Calu3 (cell line): ENCODE measurements at regions not wholly inside any gene's neighbourhood (a gene's known extent, or its start where the extent isn't known, plus 50 kb on each side); places are given as distances from the start of the nearest gene placed in this dataset.

ENCODE experiments used
- BruUV-seq: library from RNA; stranded (reverse); fragments of 400-500 nt; replicated peaks from 2 replicates; lab custom pipeline; 2021; lab: Mats Ljungman, UMichigan
- CTCF ChIA-PET: fragments of 300-600 bp; sonication (Branson Sonifier 250); formaldehyde crosslinking; loops from one replicate; lab custom pipeline; 2022; ENCODE audit warnings: antibody characterized with exemption; lab: Charles Lee
- DNase-seq: peaks from one replicate; pipeline ENCODE4 v3.0.0; 2022
- H3K27ac Mint-ChIP-seq: one replicate; pipeline ENCODE4 v1.8.0; 2022; ENCODE audit warnings: mixed read lengths; ENCODE audit not compliant: unreplicated experiment
- H3K27me3 Mint-ChIP-seq: one replicate; pipeline ENCODE4 v1.8.0; 2022; ENCODE audit warnings: mixed read lengths; ENCODE audit not compliant: unreplicated experiment
- H3K36me3 Mint-ChIP-seq: one replicate; pipeline ENCODE4 v1.8.0; 2022; ENCODE audit warnings: mild to moderate bottlenecking, moderate library complexity, mixed read lengths; ENCODE audit not compliant: insufficient read depth, unreplicated experiment
- H3K4me1 Mint-ChIP-seq: one replicate; pipeline ENCODE4 v1.8.0; 2022; ENCODE audit warnings: mild to moderate bottlenecking, low read depth, mixed read lengths; ENCODE audit not compliant: unreplicated experiment
- H3K4me3 Mint-ChIP-seq: one replicate; pipeline ENCODE4 v1.8.0; 2022; ENCODE audit warnings: mild to moderate bottlenecking, low read depth, moderate library complexity, mixed read lengths; ENCODE audit not compliant: unreplicated experiment
- H3K9me3 Mint-ChIP-seq: one replicate; pipeline ENCODE4 v1.8.0; 2022; ENCODE audit warnings: low read depth, mixed read lengths; ENCODE audit not compliant: unreplicated experiment
- CTCF ChIP-seq: fragments of 200-600 bp; IDR thresholded peaks from one replicate; pipeline ENCODE4 v1.8.0; 2022; ENCODE audit warnings: antibody characterized with exemption; ENCODE audit not compliant: unreplicated experiment
- intact Hi-C: fragments of 100-400 bp; cut with micrococcal nuclease; formaldehyde crosslinking; loops from one replicate; pipeline ENCODE4 v1.10.0; 2022; ENCODE audit not compliant: unreplicated experiment

DNA sequence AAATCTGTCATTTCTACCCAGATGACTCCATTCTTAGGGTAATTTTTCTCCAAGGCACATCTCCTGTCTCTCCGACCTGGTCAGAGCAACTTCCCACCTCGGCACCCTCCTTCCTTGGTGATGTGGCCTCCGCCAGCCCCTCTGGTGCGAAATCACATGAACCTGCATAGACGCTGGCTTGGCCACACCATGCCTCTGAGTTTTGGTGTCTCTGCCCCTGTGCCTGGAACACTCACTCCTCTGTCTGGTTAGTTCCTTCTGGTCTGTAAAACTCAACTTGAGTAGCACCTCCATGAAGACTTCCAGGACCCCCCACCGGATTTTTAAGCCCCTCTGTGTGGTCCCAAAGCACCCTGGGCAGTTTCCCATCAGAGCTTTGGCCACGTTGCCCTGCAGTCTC is 83.2 kb upstream of the OTOS start:
- no peak for TF ChIP-seq CTCF
- Mint-ChIP-seq H3K4me1 (no peaks in the 10 kb centered on the region), H3K4me3 (no peak overlapping the region), H3K36me3 (no peaks in the 10 kb centered on the region), H3K27me3 (peaks cover 73% of the 10 kb centered on the region), H3K27ac (no peak overlapping the region), H3K9me3 (peaks cover 4% of the 10 kb centered on the region)
- intact Hi-C loops, result no loop called here
- CTCF ChIA-PET, result no interaction called here
- DNase-seq, result no peak
- no TSS peak for BruUV-seq

- intact Hi-C loops, result no loop called here
- H3K27me3 Mint-ChIP-seq, result peaks cover 64% of the 10 kb centered on the region
- H3K4me3 Mint-ChIP-seq, result no peak overlapping the region
- CTCF ChIA-PET, result interaction anchor here (1.0 kb wide), 1 partner anchor 20 kb away, joined by 3 read pairs; no protein-coding TSS in a partner anchor
- H3K9me3 Mint-ChIP-seq, result peaks cover 4% of the 10 kb centered on the region
- no peak overlapping the region for H3K27ac Mint-ChIP-seq
- no peak for TF ChIP-seq CTCF
- no peak for DNase-seq
- peaks cover 10% of the 10 kb centered on the region for H3K4me1 Mint-ChIP-seq
- BruUV-seq, result no TSS peak
- peaks cover 2% of the 10 kb centered on the region for H3K36me3 Mint-ChIP-seq
Measured at GRCh38 chr2:240224676-240225075, 84.2 kb upstream of the OTOS start.

DNA sequence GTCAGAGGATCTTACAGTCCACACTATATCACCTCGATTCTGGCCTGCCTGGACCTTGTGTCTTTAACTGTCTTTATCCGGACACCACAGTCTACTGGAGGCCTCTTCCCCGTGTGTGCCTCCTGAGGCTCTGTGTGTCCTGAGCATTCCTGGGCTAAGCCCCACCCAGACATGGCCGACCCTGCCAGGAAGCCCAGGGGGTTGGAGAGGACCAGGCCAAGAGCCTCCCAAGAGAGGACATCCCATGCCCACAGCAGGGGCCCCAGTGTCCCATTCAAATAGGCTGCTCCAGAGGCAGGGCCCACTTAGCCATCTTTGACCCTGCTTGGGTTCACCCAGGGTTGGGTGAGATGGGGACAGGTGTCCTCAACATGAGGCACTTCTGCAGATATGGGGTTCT is 84.7 kb upstream of the OTOS start:
- BruUV-seq, result no TSS peak
- CTCF ChIA-PET, result interaction anchor here (1.0 kb wide), 1 partner anchor 20 kb away, joined by 3 read pairs; no protein-coding TSS in a partner anchor
- Mint-ChIP-seq H3K9me3 (peaks cover 4% of the 10 kb centered on the region), H3K4me3 (no peak overlapping the region), H3K36me3 (peaks cover 6% of the 10 kb centered on the region), H3K27ac (no peak overlapping the region), H3K27me3 (peaks cover 61% of the 10 kb centered on the region), H3K4me1 (peaks cover 14% of the 10 kb centered on the region)
- intact Hi-C loops, result no loop called here
- no peak for DNase-seq
- no peak for TF ChIP-seq CTCF

DNA sequence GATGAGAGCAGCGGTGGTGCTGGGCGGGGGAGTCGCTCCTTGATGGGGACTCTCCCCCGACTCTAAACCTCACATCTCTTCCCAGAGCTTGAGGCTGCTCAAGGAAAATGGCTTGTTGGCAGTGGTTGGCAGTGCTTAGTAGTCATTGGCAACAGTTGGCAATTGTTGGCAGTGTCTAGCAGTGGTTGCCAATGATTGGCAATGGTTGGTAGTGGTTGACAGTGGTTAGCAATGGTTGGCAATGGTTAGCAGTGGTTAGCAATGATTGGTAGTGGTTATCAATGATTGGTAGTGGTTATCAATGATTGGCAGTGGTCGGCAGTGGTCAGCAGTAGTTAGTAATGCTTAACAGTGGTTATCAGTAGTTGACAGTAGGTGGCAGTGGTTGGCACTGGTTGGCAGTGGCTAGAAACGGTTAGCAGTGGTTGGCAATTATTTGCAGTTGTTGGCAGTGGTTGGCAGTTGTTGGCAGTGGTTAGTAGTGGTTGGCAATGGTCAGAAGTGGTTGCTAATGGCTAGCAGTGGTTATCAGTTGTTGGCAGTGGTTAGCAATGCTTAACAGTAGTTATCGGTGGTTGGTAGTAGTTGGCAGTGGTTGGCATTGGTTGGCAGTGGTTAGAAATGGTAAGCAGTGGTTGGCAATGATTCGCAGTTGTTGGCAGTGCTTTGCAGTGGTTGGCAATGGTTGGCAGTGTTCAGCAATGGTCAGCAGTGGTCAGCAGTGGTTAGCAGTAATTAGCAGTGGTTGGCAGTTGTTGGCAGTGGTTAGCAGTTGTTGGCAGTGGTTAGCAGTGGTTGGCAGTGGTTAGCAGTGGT is 85.4 kb upstream of the OTOS start:
- BruUV-seq, result no TSS peak
- intact Hi-C loops, result no loop called here
- peak; percentile 34 for TF ChIP-seq CTCF
- Mint-ChIP-seq H3K4me1 (peaks cover 18% of the 10 kb centered on the region), H3K27me3 (peaks cover 60% of the 10 kb centered on the region), H3K4me3 (no peak overlapping the region), H3K27ac (no peak overlapping the region), H3K9me3 (peaks cover 4% of the 10 kb centered on the region), H3K36me3 (peaks cover 6% of the 10 kb centered on the region)
- peak; percentile 28 for DNase-seq
- CTCF ChIA-PET, result interaction anchor here (0.6 kb wide), 1 partner anchor 93 kb away, joined by 4 read pairs; no protein-coding TSS in a partner anchor
